ENCODE measurements at regions not wholly inside any gene's neighbourhood (a gene's known extent, or its start where the extent isn't known, plus 50 kb on each side); places are given as distances from the start of the nearest gene placed in this dataset.

DNA sequence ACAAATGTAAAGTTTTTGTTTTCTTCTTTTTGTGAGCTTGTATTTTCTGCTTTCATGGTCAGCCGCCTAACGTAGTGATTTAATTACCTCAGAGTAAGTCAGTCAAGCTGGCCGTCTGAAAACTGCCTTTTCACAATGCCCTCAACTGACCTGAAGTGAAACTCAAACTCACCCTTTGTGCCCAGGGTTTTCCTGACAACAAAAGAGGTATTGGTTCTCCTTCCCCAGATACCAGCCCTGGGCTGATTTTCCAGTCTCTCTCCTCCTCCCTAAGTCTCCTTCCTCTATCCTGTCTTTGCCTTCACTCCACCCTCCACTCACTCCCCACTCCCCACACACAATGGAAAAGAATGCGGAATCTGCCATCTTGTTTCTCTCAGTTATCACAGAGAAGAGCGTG, 184.5 kb upstream of the HEY2 start:
- H3K27ac ChIP-seq, result no peak overlapping the region
- DNase-seq (ENCODE audit: low spot score in 2 of 2), result no peak
- TF ChIP-seq, protein P1, sequence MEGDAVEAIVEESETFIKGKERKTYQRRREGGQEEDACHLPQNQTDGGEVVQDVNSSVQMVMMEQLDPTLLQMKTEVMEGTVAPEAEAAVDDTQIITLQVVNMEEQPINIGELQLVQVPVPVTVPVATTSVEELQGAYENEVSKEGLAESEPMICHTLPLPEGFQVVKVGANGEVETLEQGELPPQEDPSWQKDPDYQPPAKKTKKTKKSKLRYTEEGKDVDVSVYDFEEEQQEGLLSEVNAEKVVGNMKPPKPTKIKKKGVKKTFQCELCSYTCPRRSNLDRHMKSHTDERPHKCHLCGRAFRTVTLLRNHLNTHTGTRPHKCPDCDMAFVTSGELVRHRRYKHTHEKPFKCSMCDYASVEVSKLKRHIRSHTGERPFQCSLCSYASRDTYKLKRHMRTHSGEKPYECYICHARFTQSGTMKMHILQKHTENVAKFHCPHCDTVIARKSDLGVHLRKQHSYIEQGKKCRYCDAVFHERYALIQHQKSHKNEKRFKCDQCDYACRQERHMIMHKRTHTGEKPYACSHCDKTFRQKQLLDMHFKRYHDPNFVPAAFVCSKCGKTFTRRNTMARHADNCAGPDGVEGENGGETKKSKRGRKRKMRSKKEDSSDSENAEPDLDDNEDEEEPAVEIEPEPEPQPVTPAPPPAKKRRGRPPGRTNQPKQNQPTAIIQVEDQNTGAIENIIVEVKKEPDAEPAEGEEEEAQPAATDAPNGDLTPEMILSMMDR (IDR thresholded peaks at IDR 0.05), result no peak
- H3K36me3 ChIP-seq, result no peaks in the 10 kb centered on the region
- H3K27me3 ChIP-seq, result no peaks in the 10 kb centered on the region
- H3K4me3 ChIP-seq, result no peak overlapping the region
- intact Hi-C loops (cut with DNase I), result no loop called here
- no peaks in the 10 kb centered on the region for H3K9me3 ChIP-seq
- no peaks in the 10 kb centered on the region for H3K4me1 ChIP-seq

DNA sequence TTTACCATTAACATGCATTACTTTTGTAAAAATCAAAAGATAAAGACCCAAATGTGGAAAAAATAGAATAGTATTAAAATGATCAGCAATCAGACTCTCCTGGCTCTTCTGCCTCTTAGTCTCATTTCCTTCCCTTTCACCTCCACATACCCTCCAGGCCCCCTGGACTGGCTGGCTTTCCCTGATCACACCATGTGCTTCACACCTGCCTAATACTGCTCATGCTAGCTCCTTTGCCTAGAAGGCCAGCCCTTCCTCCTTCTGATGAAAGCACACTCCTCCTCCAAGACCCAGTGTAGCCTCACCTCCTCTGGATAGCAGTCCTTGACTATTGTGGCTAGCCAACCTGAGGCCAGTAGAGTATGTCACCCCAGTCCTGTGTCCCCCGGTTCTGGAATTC, 182.0 kb upstream of the HEY2 start:
- Histone ChIP-seq H3K9me3 (no peaks in the 10 kb centered on the region), H3K27me3 (no peaks in the 10 kb centered on the region)
- TF ChIP-seq, protein P1 (IDR thresholded peaks at IDR 0.05), result no peak

DNA sequence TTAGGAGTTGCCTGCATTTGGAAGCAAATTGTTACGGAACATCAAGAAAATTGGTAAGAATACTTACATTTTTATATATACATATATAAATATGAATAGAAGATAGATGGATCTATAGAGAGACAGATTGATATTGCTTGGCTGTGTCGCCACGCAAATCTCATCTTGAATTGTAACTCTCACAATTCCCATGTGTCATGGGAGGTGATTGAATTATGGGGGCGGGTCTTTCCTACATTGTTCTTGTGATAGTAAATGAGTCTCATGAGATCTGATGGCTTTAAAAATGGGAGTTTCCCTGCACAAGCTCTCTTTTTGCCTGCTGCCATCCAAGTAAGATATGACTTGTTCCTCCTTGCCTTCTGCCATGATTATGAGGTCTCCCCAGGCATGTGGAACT, 180.8 kb upstream of the HEY2 start:
- H3K27me3 ChIP-seq, result no peaks in the 10 kb centered on the region
- H3K4me3 ChIP-seq, result no peak overlapping the region
- no peaks in the 10 kb centered on the region for H3K9me3 ChIP-seq
- H3K36me3 ChIP-seq, result no peaks in the 10 kb centered on the region
- intact Hi-C loops (cut with DNase I), result no loop called here
- H3K4me1 ChIP-seq, result peaks cover 0 to 6% of the 10 kb centered on the region in 2 donors
- TF ChIP-seq, protein P1 (IDR thresholded peaks at IDR 0.05), result no peak
- DNase-seq (ENCODE audit: low spot score in 2 of 2), result no peak
- no peak overlapping the region for H3K27ac ChIP-seq

More for the DNA sequence above, 182.0 kb upstream of the HEY2 start:
- H3K36me3 ChIP-seq, result no peaks in the 10 kb centered on the region
- H3K27ac ChIP-seq, result no peak overlapping the region
- H3K4me1 ChIP-seq, result peaks cover 0 to 6% of the 10 kb centered on the region in 2 donors
- intact Hi-C loops (cut with DNase I), result no loop called here
- DNase-seq (ENCODE audit: low spot score in 2 of 2), result no peak
- H3K4me3 ChIP-seq, result no peak overlapping the region

DNA sequence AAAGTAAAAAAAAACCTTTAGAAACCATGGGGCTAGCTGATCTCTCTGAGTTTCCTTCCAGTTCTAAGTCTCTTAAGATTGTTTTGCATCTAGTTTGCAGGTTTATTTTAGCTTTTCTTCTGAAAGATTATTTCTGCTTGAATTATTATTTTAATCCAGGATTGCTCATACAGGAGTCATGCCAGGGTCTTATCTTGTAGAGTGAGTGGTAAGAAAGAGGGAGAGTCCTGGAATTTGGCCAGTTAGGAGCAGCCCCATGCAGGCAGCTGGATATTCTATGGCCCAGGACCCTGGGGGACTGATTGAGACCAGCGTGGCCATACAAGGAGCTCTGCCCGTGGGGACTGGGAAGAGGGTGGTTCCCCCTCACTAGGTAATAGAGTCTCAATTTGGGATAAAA, 178.9 kb upstream of the HEY2 start:
- no peaks in the 10 kb centered on the region for H3K9me3 ChIP-seq
- H3K4me1 ChIP-seq, result peaks cover 0 to 6% of the 10 kb centered on the region in 2 donors
- TF ChIP-seq, protein P1 (IDR thresholded peaks at IDR 0.05), result no peak
- intact Hi-C loops (cut with DNase I), result no loop called here
- no peaks in the 10 kb centered on the region for H3K27me3 ChIP-seq
- no peak for DNase-seq (ENCODE audit: low spot score in 2 of 2)
- H3K27ac ChIP-seq, result peak overlapping the region; percentile 8 to 72
- H3K4me3 ChIP-seq, result no peak overlapping the region
- no peaks in the 10 kb centered on the region for H3K36me3 ChIP-seq

DNA sequence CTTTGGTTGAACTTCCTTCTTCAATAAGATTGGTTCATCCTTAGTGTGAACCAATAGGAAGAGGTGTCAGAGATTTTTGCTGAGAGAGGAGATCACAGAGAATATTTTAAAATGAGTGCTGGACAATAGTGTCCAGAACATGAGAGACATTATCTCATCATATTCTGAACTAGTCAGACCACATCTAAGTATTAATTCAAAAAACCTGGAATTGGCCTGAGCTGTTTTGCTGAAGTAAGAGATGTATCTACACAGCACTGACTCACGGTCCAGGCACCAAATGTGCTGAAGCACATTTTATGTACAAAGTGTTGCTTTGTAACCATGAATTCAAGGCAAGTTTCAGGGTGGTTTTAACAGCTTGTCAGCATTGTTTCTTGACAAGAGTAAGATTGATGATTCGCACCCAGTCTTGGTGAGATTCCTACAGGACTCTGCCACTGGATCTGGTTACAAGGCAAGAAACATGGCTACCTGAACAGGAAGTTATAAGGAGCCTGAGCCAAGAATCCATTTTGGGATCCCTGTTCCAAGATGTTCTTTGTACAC, 178.2 kb upstream of the HEY2 start:
- H3K9me3 ChIP-seq, result no peaks in the 10 kb centered on the region
- intact Hi-C loops (cut with DNase I), result no loop called here

More for the DNA sequence above, 178.2 kb upstream of the HEY2 start:
- Histone ChIP-seq H3K4me3 (no peak overlapping the region), H3K27me3 (no peaks in the 10 kb centered on the region), H3K36me3 (no peaks in the 10 kb centered on the region), H3K4me1 (peaks cover 0 to 6% of the 10 kb centered on the region in 2 donors), H3K27ac (peak overlapping the region; percentile 8 to 72)
- TF ChIP-seq, protein P1 (IDR thresholded peaks at IDR 0.05), result no peak
- no peak for DNase-seq (ENCODE audit: low spot score in 2 of 2)

All from ascending aorta (tissue), 2 donors.